HG02678 (cell line): ENCODE measurements at regions not wholly inside any gene's neighbourhood (a gene's known extent, or its start where the extent isn't known, plus 50 kb on each side); places are given as distances from the start of the nearest gene placed in this dataset.

ENCODE experiments used
- ATAC-seq: cut with Tn5 transposase; IDR thresholded peaks from one replicate; pipeline ENCODE4 v1.9.1; 2021; ENCODE audit warnings: mild to moderate bottlenecking, moderate library complexity; ENCODE audit not compliant: unreplicated experiment

GRCh38 chr2:136377423-136378382, 259.8 kb upstream of the CXCR4 start:
- no peak for ATAC-seq

- ATAC-seq = no peak
Observed at GRCh38 chr2:136376798-136377211, 258.9 kb upstream of the CXCR4 start.

GRCh38 chr2:136376211-136376610, 258.3 kb upstream of the CXCR4 start:
- no peak for ATAC-seq

GRCh38 chr2:136375017-136375901, 257.3 kb upstream of the CXCR4 start:
- ATAC-seq = peak; percentile 37

- ATAC-seq = no peak
Observed at GRCh38 chr2:136373841-136374240, 255.9 kb upstream of the CXCR4 start.

- no peak for ATAC-seq
Observed at GRCh38 chr2:136373029-136373428, 255.1 kb upstream of the CXCR4 start.

- no peak for ATAC-seq
Observed at GRCh38 chr2:136363900-136364299, 246.0 kb upstream of the CXCR4 start.

GRCh38 chr2:136363470-136363869, 245.5 kb upstream of the CXCR4 start:
- ATAC-seq = no peak

GRCh38 chr2:136362676-136363390, 244.9 kb upstream of the CXCR4 start:
- ATAC-seq = peak; percentile 88

GRCh38 chr2:136361521-136361920, 243.6 kb upstream of the CXCR4 start:
- ATAC-seq = no peak

GRCh38 chr2:136360790-136361189, 242.8 kb upstream of the CXCR4 start:
- ATAC-seq = no peak

GRCh38 chr2:136359121-136359965, 241.4 kb upstream of the CXCR4 start:
- no peak for ATAC-seq

GRCh38 chr2:136358576-136358975, 240.6 kb upstream of the CXCR4 start:
- no peak for ATAC-seq

GRCh38 chr2:136357007-136357380, 239.0 kb upstream of the CXCR4 start:
- ATAC-seq = no peak

GRCh38 chr2:136356125-136357006, 238.4 kb upstream of the CXCR4 start:
- ATAC-seq = no peak

- ATAC-seq = no peak
Observed at GRCh38 chr2:136351684-136352083, 233.7 kb upstream of the CXCR4 start.

- no peak for ATAC-seq
Observed at GRCh38 chr2:136347981-136348380, 230.0 kb upstream of the CXCR4 start.

GRCh38 chr2:136344339-136344738, 226.4 kb upstream of the CXCR4 start:
- ATAC-seq = no peak

- no peak for ATAC-seq
Observed at GRCh38 chr2:136342138-136342537, 224.2 kb upstream of the CXCR4 start.
